MG63 (cell line): ENCODE measurements at regions not wholly inside any gene's neighbourhood (a gene's known extent, or its start where the extent isn't known, plus 50 kb on each side); places are given as distances from the start of the nearest gene placed in this dataset.
"Not testable (repeated sequence)": the region's sequence is repeated elsewhere in the genome, so short reads cannot be mapped to it uniquely, and the experiment has no call there.

Source experiments
- DNase-seq: peaks from one replicate; pipeline ENCODE4 v3.0.0-alpha.2; 2020
- H3K27me3 ChIP-seq: fragments of 250-450 bp; sonication (Bioruptor Pico); 2 replicates; pipeline ENCODE4 v1.5.1; 2020; ENCODE audit warnings: mild to moderate bottlenecking, moderate library complexity
- H3K36me3 ChIP-seq: fragments of 250-450 bp; sonication (Bioruptor Pico); 2 replicates; pipeline ENCODE4 v1.5.1; 2020; ENCODE audit warnings: mild to moderate bottlenecking, moderate library complexity
- H3K4me3 ChIP-seq: fragments of 250-450 bp; sonication (Bioruptor Pico); 2 replicates; pipeline ENCODE4 v1.5.1; 2020; ENCODE audit warnings: mild to moderate bottlenecking, moderate library complexity
- H3K9me3 ChIP-seq: fragments of 250-450 bp; sonication (Bioruptor Pico); 2 replicates; pipeline ENCODE4 v1.5.1; 2020; ENCODE audit warnings: mild to moderate bottlenecking, moderate library complexity

- Histone ChIP-seq H3K27me3 (no peaks in the 10 kb centered on the region), H3K9me3 (peaks cover 2% of the 10 kb centered on the region; the same call in 1 of the 2 replicates), H3K36me3 (no peaks in the 10 kb centered on the region), H3K4me3 (no peak overlapping the region)
- no peak for DNase-seq
Observed at GRCh38 chr6:113048741-113049140, 701.6 kb downstream of the RFPL4B start.

GRCh38 chr6:113049190-113049589 is 702.1 kb downstream of the RFPL4B start:
- Histone ChIP-seq H3K4me3 (no peak overlapping the region), H3K9me3 (peaks cover 2% of the 10 kb centered on the region; the same call in 1 of the 2 replicates), H3K27me3 (no peaks in the 10 kb centered on the region), H3K36me3 (no peaks in the 10 kb centered on the region)
- DNase-seq = no peak

- H3K4me3 ChIP-seq = no peak overlapping the region
- peaks cover 2% of the 10 kb centered on the region; the same call in 1 of the 2 replicates for H3K9me3 ChIP-seq
- no peaks in the 10 kb centered on the region for H3K27me3 ChIP-seq
- no peaks in the 10 kb centered on the region for H3K36me3 ChIP-seq
- DNase-seq = peak; percentile 47
Observed at GRCh38 chr6:113050010-113050858, 703.1 kb downstream of the RFPL4B start.

DNA sequence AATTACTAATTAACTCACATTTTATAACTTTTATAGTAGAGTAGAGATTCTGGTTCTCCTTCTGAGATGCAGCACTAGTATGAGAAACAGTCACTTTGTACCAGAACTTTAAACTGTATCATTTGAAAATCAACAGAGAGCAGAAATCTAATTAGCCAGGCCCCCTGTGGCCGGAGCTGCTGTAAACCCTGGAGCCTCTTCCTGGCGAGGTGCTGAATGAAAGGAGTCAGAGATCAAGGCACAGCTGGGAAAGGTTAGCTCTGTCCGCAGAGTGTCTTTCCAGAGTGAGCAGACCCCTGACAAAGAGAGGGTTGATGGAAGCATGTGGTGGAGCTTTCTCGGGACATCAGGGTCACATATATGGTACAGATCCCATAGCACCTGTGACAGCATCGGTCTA is 703.8 kb downstream of the RFPL4B start:
- no peak overlapping the region for H3K4me3 ChIP-seq
- no peaks in the 10 kb centered on the region for H3K27me3 ChIP-seq
- no peak for DNase-seq
- H3K36me3 ChIP-seq = no peaks in the 10 kb centered on the region
- H3K9me3 ChIP-seq = peaks cover 2% of the 10 kb centered on the region; the same call in 1 of the 2 replicates

DNA sequence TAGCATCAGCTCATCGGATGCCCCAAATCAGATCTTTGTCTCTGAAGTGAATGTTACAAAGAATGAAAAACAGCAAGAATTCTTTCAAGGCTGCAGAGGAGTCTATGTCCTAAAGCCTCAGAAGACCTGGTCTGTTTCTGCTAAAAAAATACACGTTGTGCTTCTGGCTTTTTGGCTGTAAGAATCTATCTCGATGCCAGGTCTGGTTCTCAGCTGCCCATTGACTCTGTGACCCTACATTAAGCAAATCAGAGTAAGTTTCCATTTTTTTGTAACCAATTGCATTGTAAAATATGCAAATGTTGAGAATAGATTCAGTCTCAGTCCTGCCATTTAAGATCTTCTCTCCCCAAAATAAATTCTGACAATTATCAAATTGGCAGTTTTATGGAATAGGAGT is 705.4 kb downstream of the RFPL4B start:
- DNase-seq = no peak
- Histone ChIP-seq H3K9me3 (peaks cover 5% of the 10 kb centered on the region), H3K36me3 (no peaks in the 10 kb centered on the region), H3K4me3 (no peak overlapping the region), H3K27me3 (no peaks in the 10 kb centered on the region)

- Histone ChIP-seq H3K4me3 (no peak overlapping the region), H3K27me3 (no peaks in the 10 kb centered on the region), H3K9me3 (peaks cover 5% of the 10 kb centered on the region), H3K36me3 (no peaks in the 10 kb centered on the region)
- peak; percentile 8 for DNase-seq
Observed at GRCh38 chr6:113055061-113055460, 707.9 kb downstream of the RFPL4B start.

DNA sequence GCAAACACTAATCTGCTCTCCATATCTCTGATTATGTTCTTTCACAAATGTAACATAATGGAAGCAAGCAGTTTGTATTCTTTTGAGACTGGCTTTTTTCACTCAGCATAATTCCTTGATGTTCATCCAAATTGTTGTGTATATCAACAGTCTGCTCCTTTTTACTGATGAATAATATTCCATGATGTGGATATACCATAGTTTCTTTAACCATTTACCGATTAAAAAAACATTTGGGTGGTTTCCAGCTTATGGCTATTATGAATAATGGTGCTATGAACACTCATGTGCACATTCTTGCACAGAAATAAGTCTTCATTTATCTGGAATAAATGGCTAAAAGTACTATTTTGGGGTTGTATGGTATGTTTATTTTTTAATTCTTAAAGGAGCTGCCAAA is 708.9 kb downstream of the RFPL4B start:
- Histone ChIP-seq H3K36me3 (no peaks in the 10 kb centered on the region), H3K4me3 (no peak overlapping the region), H3K27me3 (no peaks in the 10 kb centered on the region), H3K9me3 (peaks cover 5% of the 10 kb centered on the region)
- DNase-seq = no peak

GRCh38 chr6:113057567-113058053 is 710.5 kb downstream of the RFPL4B start:
- no peak for DNase-seq

GRCh38 chr6:113060664-113061063 is 713.5 kb downstream of the RFPL4B start:
- no peaks in the 10 kb centered on the region for H3K27me3 ChIP-seq
- H3K4me3 ChIP-seq = no peak overlapping the region
- no peak for DNase-seq
- no peaks in the 10 kb centered on the region for H3K36me3 ChIP-seq
- H3K9me3 ChIP-seq = peaks cover 5% of the 10 kb centered on the region

More at GRCh38 chr6:113057567-113058053, 710.5 kb downstream of the RFPL4B start:
- H3K36me3 ChIP-seq = no peaks in the 10 kb centered on the region
- H3K4me3 ChIP-seq = no peak overlapping the region
- no peaks in the 10 kb centered on the region for H3K27me3 ChIP-seq
- H3K9me3 ChIP-seq = peaks cover 5% of the 10 kb centered on the region

- Histone ChIP-seq H3K4me3 (no peak overlapping the region), H3K27me3 (no peaks in the 10 kb centered on the region), H3K9me3 (no peaks in the 10 kb centered on the region), H3K36me3 (no peaks in the 10 kb centered on the region)
- DNase-seq = no peak
Observed at GRCh38 chr6:113065611-113066010, 718.5 kb downstream of the RFPL4B start.

DNA sequence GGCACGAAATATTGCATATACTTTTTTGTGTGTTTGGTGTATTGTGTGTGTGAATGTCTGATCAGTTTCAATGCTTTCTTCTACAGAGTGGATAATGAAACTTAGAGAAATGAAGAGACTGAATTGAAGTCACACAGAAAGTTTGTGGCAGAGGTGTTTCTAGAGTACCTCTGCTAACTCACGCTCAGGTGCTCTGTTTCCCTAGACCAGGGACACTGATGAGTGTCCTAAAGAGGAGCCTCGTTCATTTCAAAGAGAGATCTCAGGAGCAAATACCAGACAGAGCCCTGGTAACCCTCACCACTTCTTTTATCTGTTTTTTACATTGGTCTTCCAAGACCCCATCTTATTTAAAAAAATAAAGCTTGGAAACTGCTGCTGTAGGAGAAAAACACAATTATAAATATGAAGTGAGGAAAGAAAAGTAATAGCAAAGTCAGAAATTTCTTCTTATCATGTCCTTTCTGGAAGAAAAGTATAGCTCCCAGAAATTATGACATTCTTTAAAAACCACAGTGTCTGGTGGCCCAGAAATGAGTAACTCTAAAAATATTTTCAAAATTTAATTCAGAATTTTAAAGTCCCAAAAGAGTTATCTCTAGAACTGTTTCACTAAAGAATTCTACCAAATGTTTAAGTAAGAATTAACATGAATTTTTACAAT is 720.6 kb downstream of the RFPL4B start:
- Histone ChIP-seq H3K36me3 (no peaks in the 10 kb centered on the region), H3K4me3 (no peak overlapping the region), H3K27me3 (no peaks in the 10 kb centered on the region), H3K9me3 (no peaks in the 10 kb centered on the region)
- DNase-seq = no peak

DNA sequence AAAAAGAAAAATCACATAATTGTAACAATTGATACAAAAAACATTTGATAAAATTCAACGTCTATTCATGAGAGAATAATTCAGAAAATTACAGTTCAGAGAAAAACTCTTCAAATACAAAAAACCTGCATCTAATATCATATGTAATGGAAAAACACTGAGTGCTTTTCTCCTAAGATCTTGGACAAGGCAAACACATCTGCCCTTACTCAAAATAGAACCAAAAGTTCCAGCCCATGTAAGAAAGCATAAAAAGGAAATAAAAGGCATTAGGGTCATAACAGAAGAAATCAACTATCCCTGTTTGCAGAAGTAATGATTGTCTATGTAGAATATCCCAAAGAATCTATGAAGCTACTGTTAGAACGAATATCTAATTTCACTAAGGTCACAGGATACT is 721.4 kb downstream of the RFPL4B start:
- Histone ChIP-seq H3K36me3 (no peaks in the 10 kb centered on the region), H3K4me3 (no peak overlapping the region), H3K27me3 (no peaks in the 10 kb centered on the region), H3K9me3 (no peaks in the 10 kb centered on the region)
- no peak for DNase-seq

- H3K4me3 ChIP-seq, H3K27me3 ChIP-seq, H3K9me3 ChIP-seq, H3K36me3 ChIP-seq: not testable (repeated sequence)
- peak; percentile 4 for DNase-seq
Observed at GRCh38 chr6:113070681-113071080, 723.6 kb downstream of the RFPL4B start.

- DNase-seq = no peak
- Histone ChIP-seq H3K4me3 (no peak overlapping the region), H3K36me3 (no peaks in the 10 kb centered on the region), H3K9me3 (no peaks in the 10 kb centered on the region), H3K27me3 (no peaks in the 10 kb centered on the region)
Observed at GRCh38 chr6:113073611-113074191, 726.6 kb downstream of the RFPL4B start.

- Histone ChIP-seq H3K36me3 (no peaks in the 10 kb centered on the region), H3K4me3 (no peak overlapping the region), H3K27me3 (no peaks in the 10 kb centered on the region), H3K9me3 (no peaks in the 10 kb centered on the region)
- DNase-seq = no peak
Observed at GRCh38 chr6:113076116-113076515, 729.0 kb downstream of the RFPL4B start.

- H3K4me3 ChIP-seq = no peak overlapping the region
- H3K36me3 ChIP-seq = no peaks in the 10 kb centered on the region
- H3K9me3 ChIP-seq = no peaks in the 10 kb centered on the region
- no peaks in the 10 kb centered on the region for H3K27me3 ChIP-seq
- no peak for DNase-seq
Observed at GRCh38 chr6:113076816-113077215, 729.7 kb downstream of the RFPL4B start.

DNA sequence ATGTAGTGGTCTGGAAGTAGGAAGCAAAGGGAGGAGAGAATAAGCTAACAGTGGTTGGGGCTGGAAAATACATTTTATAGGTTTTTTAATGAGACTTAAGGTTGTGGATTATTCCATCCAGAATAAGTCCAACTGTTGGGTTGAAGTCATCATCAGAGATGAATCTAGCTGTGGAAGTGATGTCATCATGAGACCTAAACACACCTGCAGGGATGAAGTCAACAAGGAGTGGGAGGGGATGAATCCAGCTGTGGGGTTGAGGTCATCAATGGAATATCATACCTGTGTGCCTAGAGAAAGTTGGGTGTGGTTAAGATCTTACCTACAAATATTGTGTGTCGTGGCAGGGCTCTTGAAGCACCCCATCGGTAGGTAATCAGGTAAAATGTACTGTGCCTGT is 730.7 kb downstream of the RFPL4B start:
- Histone ChIP-seq H3K36me3 (no peaks in the 10 kb centered on the region), H3K27me3 (no peaks in the 10 kb centered on the region), H3K9me3 (no peaks in the 10 kb centered on the region), H3K4me3 (no peak overlapping the region)
- no peak for DNase-seq
